Naive thymus-derived CD4-positive, alpha-beta T cell (primary cell): ENCODE measurements at regions not wholly inside any gene's neighbourhood (a gene's known extent, or its start where the extent isn't known, plus 50 kb on each side); places are given as distances from the start of the nearest gene placed in this dataset.

ENCODE experiments used
- ATAC-seq: fragments of 150-1000 bp; cut with Tn5 transposase; 2 replicates; pipeline ENCODE4 v1.10.0; 2021; ENCODE audit warnings: mild to moderate bottlenecking, moderate library complexity
- CTCF ChIA-PET: fragments of 350-600 bp; sonication (Branson Sonifier 250); formaldehyde crosslinking; loops from one replicate; lab custom pipeline; 2021; ENCODE audit warnings: antibody characterized with exemption; lab: Charles Lee
- POLR2A ChIA-PET: fragments of 350-600 bp; sonication (Branson Sonifier 250); formaldehyde crosslinking; loops from one replicate; lab custom pipeline; 2021; ENCODE audit warnings: antibody characterized with exemption, inconsistent platforms; lab: Charles Lee
- DNase-seq, 9 donors: peaks; one replicate each; pipeline versions ENCODE4 v3.0.0 to v3.0.0-alpha.2; 2020 to 2022; ENCODE audit warnings: mixed read lengths in 1 of 9
- H3K27ac ChIP-seq: one replicate; pipeline ENCODE4 v1.7.0; 2013; ENCODE audit warnings: mild to moderate bottlenecking, low read depth, low read length, moderate library complexity
- H3K27me3 ChIP-seq, 2 donors: one replicate each; pipeline ENCODE4 v1.7.0; 2013; ENCODE audit warnings: low read length in 2 of 2, mild to moderate bottlenecking in 2 of 2, moderate library complexity in 2 of 2; ENCODE audit not compliant: control insufficient read depth in 2 of 2, insufficient read depth in 2 of 2
- H3K36me3 ChIP-seq, 3 experiments: 1 replicate in 2 of 3; 2 replicates in 1 of 3; pipeline ENCODE4 v1.7.0; 2013; ENCODE audit warnings: low read length in 3 of 3, mild to moderate bottlenecking in 3 of 3, moderate library complexity in 1 of 3; ENCODE audit not compliant: insufficient read depth in 3 of 3, control insufficient read depth in 2 of 3
- H3K4me1 ChIP-seq, 2 donors: one replicate each; pipeline ENCODE4 v1.7.0; 2013; ENCODE audit warnings: low read length in 2 of 2, mild to moderate bottlenecking in 2 of 2, moderate library complexity in 1 of 2; ENCODE audit not compliant: control insufficient read depth in 2 of 2, insufficient read depth in 2 of 2
- H3K4me3 ChIP-seq: 2 replicates; pipeline ENCODE4 v1.7.0; 2013; ENCODE audit warnings: mild to moderate bottlenecking, low read length
- H3K9me3 ChIP-seq, 3 experiments: 1 replicate in 2 of 3; 2 replicates in 1 of 3; pipeline ENCODE4 v1.7.0; 2013; ENCODE audit warnings: low read length in 3 of 3; ENCODE audit not compliant: control insufficient read depth in 2 of 3
- H3K27ac Mint-ChIP-seq, 9 donors: one replicate each; pipeline ENCODE4 v1.8.0; 2020 to 2022; ENCODE audit warnings: mixed read lengths in 9 of 9, mild to moderate bottlenecking in 8 of 9, moderate library complexity in 5 of 9, inconsistent platforms in 2 of 9
- H3K27me3 Mint-ChIP-seq, 5 donors: one replicate each; pipeline ENCODE4 v1.8.0; 2021 to 2022; ENCODE audit warnings: mixed read lengths in 5 of 5, mild to moderate bottlenecking in 1 of 5
- H3K36me3 Mint-ChIP-seq, 5 donors: one replicate each; pipeline ENCODE4 v1.8.0; 2020 to 2022; ENCODE audit warnings: mixed read lengths in 5 of 5, mild to moderate bottlenecking in 3 of 5, inconsistent platforms in 1 of 5
- H3K4me1 Mint-ChIP-seq, 7 donors: one replicate each; pipeline ENCODE4 v1.8.0; 2020 to 2022; ENCODE audit warnings: mixed read lengths in 7 of 7, mild to moderate bottlenecking in 3 of 7, inconsistent platforms in 1 of 7
- H3K4me3 Mint-ChIP-seq, 10 donors: one replicate each; pipeline ENCODE4 v1.8.0; 2020 to 2022; ENCODE audit warnings: mild to moderate bottlenecking in 10 of 10, mixed read lengths in 10 of 10, moderate library complexity in 6 of 10, inconsistent platforms in 2 of 10
- H3K9me3 Mint-ChIP-seq, 11 donors: one replicate each; pipeline ENCODE4 v1.8.0; 2020 to 2022; ENCODE audit warnings: mixed read lengths in 11 of 11, mild to moderate bottlenecking in 4 of 11, inconsistent platforms in 1 of 11, moderate library complexity in 1 of 11
- intact Hi-C, 2 donors: fragments of 100-400 bp; cut with micrococcal nuclease; formaldehyde crosslinking; loops; one replicate each; pipeline ENCODE4 v1.15.1; 2023

DNA sequence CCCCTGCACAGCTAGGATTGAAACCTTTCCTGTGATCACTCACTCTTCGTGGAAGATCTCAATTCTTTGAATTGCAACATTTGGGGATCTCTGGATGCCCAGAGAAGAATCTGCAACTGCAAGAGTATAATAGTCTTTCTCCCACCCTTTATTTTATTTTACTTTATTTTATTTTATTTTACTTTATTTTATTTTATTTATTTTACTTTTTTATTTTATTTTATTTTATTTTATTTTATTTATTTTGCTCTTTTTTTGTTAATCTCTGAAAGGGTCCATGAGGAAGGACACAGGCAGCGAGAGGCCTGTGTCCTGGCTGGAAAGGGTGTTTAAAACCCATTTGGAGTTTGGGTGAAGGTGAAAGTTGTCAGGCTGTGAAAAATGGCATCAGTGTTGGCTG lies 181.4 kb downstream of the TMEM182 start:
- Histone ChIP-seq H3K27ac (no peak overlapping the region), H3K4me3 (no peak overlapping the region), H3K4me1 (no peaks in the 10 kb centered on the region), H3K36me3 (no peaks in the 10 kb centered on the region), H3K9me3 (no peaks in the 10 kb centered on the region), H3K27me3 (no peaks in the 10 kb centered on the region)
- Mint-ChIP-seq H3K9me3 (peaks cover 0 to 8% (median under 1%) of the 10 kb centered on the region in 11 donors), H3K4me3 (no peak overlapping the region), H3K27ac (no peak overlapping the region), H3K4me1 (no peaks in the 10 kb centered on the region), H3K36me3 (no peaks in the 10 kb centered on the region), H3K27me3 (peaks cover 0 to 9% (median 0%) of the 10 kb centered on the region in 5 donors)
- no peak for DNase-seq
- no peak for ATAC-seq
- CTCF ChIA-PET: no interaction called here
- intact Hi-C loops: no loop called here
- POLR2A ChIA-PET: no interaction called here

DNA sequence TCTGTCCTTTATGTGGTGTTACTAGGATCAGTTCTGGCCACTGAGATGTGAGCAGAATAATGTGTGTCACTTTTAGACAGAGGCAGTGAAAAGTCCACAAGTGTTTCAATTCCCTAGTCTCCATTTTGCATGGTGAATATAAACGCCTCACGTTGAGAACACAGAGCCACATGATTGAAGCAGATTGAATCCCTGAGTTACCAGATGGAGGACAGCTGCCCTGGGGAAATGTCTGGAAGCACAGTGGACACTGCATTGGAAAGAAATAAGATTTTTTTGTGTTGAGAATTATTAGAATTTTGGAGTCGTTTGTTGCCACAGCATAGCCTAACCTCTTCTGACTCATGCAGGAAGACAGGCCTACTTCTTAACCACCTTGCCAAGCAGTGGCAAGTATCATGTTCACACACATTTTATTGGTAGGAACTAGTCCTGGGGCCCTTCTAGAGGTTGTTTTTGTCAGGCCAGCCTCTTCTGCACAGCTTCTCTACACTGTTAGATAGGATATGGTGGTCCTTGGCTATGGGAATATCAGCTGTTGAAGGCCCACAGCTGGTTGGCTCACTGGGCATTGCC lies 188.6 kb downstream of the TMEM182 start:
- intact Hi-C loops: no loop called here
- Mint-ChIP-seq H3K36me3 (no peaks in the 10 kb centered on the region), H3K27ac (no peak overlapping the region)

DNA sequence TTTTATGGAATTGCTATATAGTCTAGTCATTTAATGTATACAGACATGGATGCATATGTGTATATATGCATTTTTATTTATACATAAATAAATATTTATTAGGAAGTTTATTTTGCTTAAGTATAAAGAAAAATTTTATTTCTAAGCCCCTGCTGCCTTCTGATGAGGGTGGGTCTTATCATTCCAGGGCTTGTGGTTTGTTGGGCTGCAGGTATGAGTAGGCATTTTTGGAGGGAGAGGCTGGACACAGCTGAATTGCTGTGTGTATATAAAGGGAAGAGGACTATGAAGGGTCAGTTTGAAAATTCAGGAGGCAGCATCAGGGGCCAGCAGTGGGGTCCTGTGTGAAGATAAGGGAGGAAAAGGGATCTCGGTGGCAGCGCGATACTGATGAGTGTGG lies 189.4 kb downstream of the TMEM182 start:
- ChIA-PET POLR2A (no interaction called here), CTCF (no interaction called here)
- H3K4me1 Mint-ChIP-seq: no peaks in the 10 kb centered on the region
- Histone ChIP-seq H3K4me3 (no peak overlapping the region), H3K27me3 (no peaks in the 10 kb centered on the region), H3K27ac (no peak overlapping the region), H3K4me1 (no peaks in the 10 kb centered on the region), H3K36me3 (no peaks in the 10 kb centered on the region), H3K9me3 (no peaks in the 10 kb centered on the region)
- H3K27me3 Mint-ChIP-seq: no peaks in the 10 kb centered on the region
- no peaks in the 10 kb centered on the region for H3K36me3 Mint-ChIP-seq
- intact Hi-C loops: no loop called here
- DNase-seq: no peak
- no peak overlapping the region for H3K27ac Mint-ChIP-seq
- no peak for ATAC-seq
- no peak overlapping the region for H3K4me3 Mint-ChIP-seq
- peaks cover 0 to 1% (median 0%) of the 10 kb centered on the region in 11 donors for H3K9me3 Mint-ChIP-seq

More for the DNA sequence above, 188.6 kb downstream of the TMEM182 start:
- Mint-ChIP-seq H3K4me1 (no peaks in the 10 kb centered on the region), H3K27me3 (peaks cover 0 to under 1% (median 0%) of the 10 kb centered on the region in 5 donors), H3K9me3 (peaks cover 0 to 1% (median 0%) of the 10 kb centered on the region in 11 donors), H3K4me3 (no peak overlapping the region)
- POLR2A ChIA-PET: no interaction called here
- DNase-seq (no peak), ATAC-seq (no peak)
- Histone ChIP-seq H3K4me3 (no peak overlapping the region), H3K27ac (no peak overlapping the region), H3K36me3 (no peaks in the 10 kb centered on the region), H3K9me3 (no peaks in the 10 kb centered on the region), H3K4me1 (no peaks in the 10 kb centered on the region), H3K27me3 (no peaks in the 10 kb centered on the region)
- CTCF ChIA-PET: no interaction called here

DNA sequence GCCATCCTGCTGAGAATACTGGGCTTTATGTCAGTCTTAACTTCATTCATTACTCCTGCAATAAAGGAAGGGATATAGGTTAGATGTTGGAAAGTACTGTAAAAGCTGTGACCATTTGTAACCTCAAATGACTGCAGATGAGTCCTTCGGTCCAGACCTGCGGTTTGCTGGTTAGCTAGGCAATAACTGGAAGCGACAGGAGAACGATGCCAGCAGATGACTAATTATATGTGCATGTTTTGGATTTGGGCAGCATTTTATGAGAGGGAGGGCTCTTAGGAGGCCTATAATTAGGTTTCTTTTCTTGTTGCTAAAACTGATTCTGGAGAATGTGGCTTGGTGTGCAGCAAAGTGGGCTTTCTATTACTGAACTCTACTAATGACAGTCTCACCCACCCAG lies 205.6 kb downstream of the TMEM182 start:
- Mint-ChIP-seq H3K4me3 (no peak overlapping the region), H3K4me1 (no peaks in the 10 kb centered on the region), H3K36me3 (no peaks in the 10 kb centered on the region), H3K27ac (no peak overlapping the region), H3K27me3 (peaks cover 0 to 9% (median 0%) of the 10 kb centered on the region in 5 donors), H3K9me3 (peaks cover 0 to 2% (median 0%) of the 10 kb centered on the region in 11 donors)
- Histone ChIP-seq H3K9me3 (no peaks in the 10 kb centered on the region), H3K27ac (no peak overlapping the region), H3K4me1 (no peaks in the 10 kb centered on the region), H3K36me3 (no peaks in the 10 kb centered on the region), H3K27me3 (peaks cover 0 to 5% of the 10 kb centered on the region in 2 donors), H3K4me3 (no peak overlapping the region)
- intact Hi-C loops: no loop called here
- ChIA-PET POLR2A (no interaction called here), CTCF (no interaction called here)
- no peak for DNase-seq
- no peak for ATAC-seq

DNA sequence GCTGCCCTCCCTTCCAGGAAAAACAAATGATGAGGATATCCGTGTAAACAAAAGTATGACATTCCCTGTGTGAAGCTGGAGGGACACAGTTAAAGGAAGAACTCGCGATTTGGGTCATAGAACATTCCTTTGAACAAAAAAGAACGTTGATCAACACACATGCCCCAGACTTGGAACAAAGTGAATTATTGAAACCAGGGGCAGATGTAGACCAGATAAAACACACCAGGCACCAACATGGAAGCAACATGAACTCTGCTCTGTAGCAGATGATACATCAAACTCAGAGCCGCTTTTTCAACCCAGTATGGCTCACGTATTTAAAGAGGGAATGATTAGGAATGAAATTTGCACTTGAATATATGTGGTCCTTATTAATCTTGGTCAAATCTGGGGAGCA lies 206.5 kb downstream of the TMEM182 start:
- ATAC-seq: no peak
- POLR2A ChIA-PET: no interaction called here

DNA sequence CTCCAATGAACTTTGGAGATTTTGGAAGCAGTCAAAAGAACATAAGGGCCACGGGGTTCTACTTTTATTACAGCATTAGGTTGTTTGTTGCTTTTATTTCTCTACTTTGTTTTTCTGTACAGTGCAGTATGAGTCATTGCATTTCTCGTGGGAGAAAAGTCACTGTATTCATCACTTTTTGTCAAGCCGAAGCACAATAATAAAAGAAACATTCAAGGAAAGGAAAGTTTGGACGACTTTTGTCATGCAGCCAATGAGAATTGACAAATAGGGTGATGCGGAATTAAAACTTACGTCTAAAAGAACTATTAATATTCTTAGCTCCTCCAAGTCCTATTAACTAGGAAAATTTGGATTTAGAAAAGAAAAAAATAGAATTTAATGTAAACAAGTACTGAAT lies 209.9 kb downstream of the TMEM182 start:
- CTCF ChIA-PET: no interaction called here
- Histone ChIP-seq H3K4me3 (no peak overlapping the region), H3K27ac (no peak overlapping the region), H3K4me1 (no peaks in the 10 kb centered on the region), H3K36me3 (no peaks in the 10 kb centered on the region), H3K9me3 (no peaks in the 10 kb centered on the region), H3K27me3 (peaks cover 0 to 5% of the 10 kb centered on the region in 2 donors)
- H3K36me3 Mint-ChIP-seq: no peaks in the 10 kb centered on the region
- intact Hi-C loops: loop anchor here in 1 of 2 donors (10.0 kb wide), 1 partner anchor 1443 kb away; no protein-coding TSS in a partner anchor
- H3K4me1 Mint-ChIP-seq: no peaks in the 10 kb centered on the region
- no peak for DNase-seq
- no peaks in the 10 kb centered on the region for H3K9me3 Mint-ChIP-seq
- POLR2A ChIA-PET: no interaction called here
- no peak for ATAC-seq
- H3K27me3 Mint-ChIP-seq: peaks cover 0 to 9% (median 2%) of the 10 kb centered on the region in 5 donors
- H3K27ac Mint-ChIP-seq: no peak overlapping the region
- H3K4me3 Mint-ChIP-seq: no peak overlapping the region

More for the DNA sequence above, 206.5 kb downstream of the TMEM182 start:
- Histone ChIP-seq H3K4me1 (no peaks in the 10 kb centered on the region), H3K27me3 (peaks cover 0 to 5% of the 10 kb centered on the region in 2 donors), H3K9me3 (no peaks in the 10 kb centered on the region), H3K27ac (no peak overlapping the region), H3K36me3 (no peaks in the 10 kb centered on the region), H3K4me3 (no peak overlapping the region)
- Mint-ChIP-seq H3K9me3 (peaks cover 0 to 2% (median 0%) of the 10 kb centered on the region in 11 donors), H3K4me3 (no peak overlapping the region), H3K27ac (no peak overlapping the region), H3K36me3 (no peaks in the 10 kb centered on the region), H3K27me3 (peaks cover 0 to 9% (median 0%) of the 10 kb centered on the region in 5 donors), H3K4me1 (no peaks in the 10 kb centered on the region)
- CTCF ChIA-PET: no interaction called here
- DNase-seq: no peak
- intact Hi-C loops: no loop called here
